ENCODE measurements at regions not wholly inside any gene's neighbourhood (a gene's known extent, or its start where the extent isn't known, plus 50 kb on each side); places are given as distances from the start of the nearest gene placed in this dataset.

GRCh38 chr2:205860885-205861284 lies 178.6 kb downstream of the NRP2 start:
- DNase-seq (ENCODE audit: low read depth) = no peak
- FAIRE-seq = no peak
- Histone ChIP-seq H3K4me3 (ENCODE audit: low read depth, low read length) (no peak overlapping the region), H3K36me3 (ENCODE audit: control insufficient read depth, insufficient read depth, low read length) (no peaks in the 10 kb centered on the region), H3K27me3 (ENCODE audit: control insufficient read depth, insufficient read depth, low read length) (no peaks in the 10 kb centered on the region)
- TF ChIP-seq CTCF (IDR thresholded peaks at IDR 0.05; ENCODE audit: insufficient read depth, low read length, severe bottlenecking) = no peak

- H3K36me3 ChIP-seq (ENCODE audit: control insufficient read depth, insufficient read depth, low read length) = no peaks in the 10 kb centered on the region
- TF ChIP-seq CTCF (IDR thresholded peaks at IDR 0.05; ENCODE audit: insufficient read depth, low read length, severe bottlenecking) = no peak
- DNase-seq (ENCODE audit: low read depth) = no peak
- H3K27me3 ChIP-seq (ENCODE audit: control insufficient read depth, insufficient read depth, low read length) = no peaks in the 10 kb centered on the region
- no peak overlapping the region for H3K4me3 ChIP-seq (ENCODE audit: low read depth, low read length)
- FAIRE-seq = no peak
Measured at GRCh38 chr2:205860181-205860580, 177.9 kb downstream of the NRP2 start.

- DNase-seq (ENCODE audit: low read depth) (no peak), FAIRE-seq (peak; percentile 89)
- no peaks in the 10 kb centered on the region for H3K27me3 ChIP-seq (ENCODE audit: control insufficient read depth, insufficient read depth, low read length)
- no peak overlapping the region for H3K4me3 ChIP-seq (ENCODE audit: low read depth, low read length)
- no peaks in the 10 kb centered on the region for H3K36me3 ChIP-seq (ENCODE audit: control insufficient read depth, insufficient read depth, low read length)
- TF ChIP-seq CTCF (IDR thresholded peaks at IDR 0.05; ENCODE audit: insufficient read depth, low read length, severe bottlenecking) = no peak
Measured at GRCh38 chr2:205858881-205859441, 176.7 kb downstream of the NRP2 start.

GRCh38 chr2:205858275-205858674 lies 176.0 kb downstream of the NRP2 start:
- DNase-seq (ENCODE audit: low read depth) (no peak), FAIRE-seq (no peak)
- no peak for TF ChIP-seq CTCF (IDR thresholded peaks at IDR 0.05; ENCODE audit: insufficient read depth, low read length, severe bottlenecking)
- no peaks in the 10 kb centered on the region for H3K27me3 ChIP-seq (ENCODE audit: control insufficient read depth, insufficient read depth, low read length)
- H3K4me3 ChIP-seq (ENCODE audit: low read depth, low read length) = no peak overlapping the region
- no peaks in the 10 kb centered on the region for H3K36me3 ChIP-seq (ENCODE audit: control insufficient read depth, insufficient read depth, low read length)

GRCh38 chr2:205857520-205858237 lies 175.4 kb downstream of the NRP2 start:
- FAIRE-seq = no peak
- DNase-seq (ENCODE audit: low read depth) = no peak
- Histone ChIP-seq H3K36me3 (ENCODE audit: control insufficient read depth, insufficient read depth, low read length) (no peaks in the 10 kb centered on the region), H3K27me3 (ENCODE audit: control insufficient read depth, insufficient read depth, low read length) (no peaks in the 10 kb centered on the region), H3K4me3 (ENCODE audit: low read depth, low read length) (no peak overlapping the region)
- TF ChIP-seq CTCF (IDR thresholded peaks at IDR 0.05; ENCODE audit: insufficient read depth, low read length, severe bottlenecking) = no peak

- Histone ChIP-seq H3K27me3 (ENCODE audit: control insufficient read depth, insufficient read depth, low read length) (peaks cover 2% of the 10 kb centered on the region), H3K4me3 (ENCODE audit: low read depth, low read length) (no peak overlapping the region), H3K36me3 (ENCODE audit: control insufficient read depth, insufficient read depth, low read length) (no peaks in the 10 kb centered on the region)
- no peak for DNase-seq (ENCODE audit: low read depth)
- no peak for FAIRE-seq
- no peak for TF ChIP-seq CTCF (IDR thresholded peaks at IDR 0.05; ENCODE audit: insufficient read depth, low read length, severe bottlenecking)
Measured at GRCh38 chr2:205852457-205852856, 170.2 kb downstream of the NRP2 start.

Measured in bronchial epithelial cell (primary cell).